ENCODE measurements at regions not wholly inside any gene's neighbourhood (a gene's known extent, or its start where the extent isn't known, plus 50 kb on each side); places are given as distances from the start of the nearest gene placed in this dataset.
A peak's percentile ranks its signal among the peaks of the same experiment; 100 is the strongest.

DNA sequence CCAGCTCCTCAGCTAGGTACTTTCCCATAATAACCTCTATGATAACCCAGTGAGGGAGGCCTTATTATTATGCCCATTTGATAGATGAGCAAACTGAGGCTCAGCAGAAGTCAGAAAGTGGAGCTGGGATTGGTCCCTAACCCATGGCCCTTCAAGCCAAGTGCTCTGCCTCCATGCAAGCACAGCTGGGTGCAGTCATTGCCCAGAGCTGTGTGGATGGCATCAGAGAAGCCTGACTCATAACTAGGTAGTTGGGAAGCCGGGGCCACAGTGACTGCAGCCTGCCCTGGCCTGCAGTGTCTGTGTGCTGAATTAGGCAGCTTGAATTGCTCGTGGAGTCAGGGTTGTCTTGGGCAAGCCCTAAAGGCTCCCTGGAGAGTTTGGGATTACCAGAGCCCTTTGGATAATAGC, 89.9 kb upstream of the SLC2A1 start:
- Histone ChIP-seq H3K79me2 (ENCODE audit: insufficient read depth, low read length) (no peaks in the 10 kb centered on the region), H3K36me3 (replicated peaks in 1 of 2; ENCODE audit: control insufficient read depth in 1 of 2, insufficient read depth in 2 of 2, low read length in 2 of 2) (no peaks in the 10 kb centered on the region), H3K4me3 (replicated peaks in 1 of 3; ENCODE audit: insufficient read depth in 1 of 3, low read depth in 2 of 3, low read length in 3 of 3) (no peak overlapping the region), H3K27ac (ENCODE audit: extremely low read length, insufficient read depth, low read length) (no peak overlapping the region), H3K9ac (ENCODE audit: insufficient read depth, low read depth, low read length) (no peak overlapping the region), H3K27me3 (ENCODE audit: control insufficient read depth in 1 of 2, insufficient read depth in 2 of 2, low read length in 2 of 2) (no peaks in the 10 kb centered on the region), H3K9me3 (ENCODE audit: low read length) (no peaks in the 10 kb centered on the region), H2AFZ (ENCODE audit: low read length) (no peak overlapping the region), H3K4me1 (ENCODE audit: insufficient read depth, low read length) (peaks cover 72% of the 10 kb centered on the region), H3K4me2 (ENCODE audit: low read depth, low read length) (no peak overlapping the region), H4K20me1 (ENCODE audit: insufficient read depth, low read length) (no peaks in the 10 kb centered on the region)
- FAIRE-seq (no peak), DNase-seq (ENCODE audit: low spot score) (no peak), ATAC-seq (no peak)
- in situ Hi-C loops (cut with HindIII; ENCODE audit: extremely low pct_ligation_motif_present, low pct_unique_long_range_greater_than_20kb): no loop called here
- intact Hi-C loops (cut with micrococcal nuclease; ENCODE audit: unreplicated experiment): no loop called here
- no TSS peak for BruUV-seq (replicated peaks)
- WGBS (ENCODE audit: low lambda C conversion rate): 60% methylated on average over 1 of the region's 2 CpGs
- ChIA-PET CTCF (ENCODE audit: low intra/inter-chr PET ratio, low total read pairs) (no interaction called here), POLR2A (no interaction called here)
- TF ChIP-seq ZNF629 (CRISPR knock-in tag; conservative IDR thresholded peaks at IDR 0.05) (peak; percentile 93), KDM1A (CRISPR knock-in tag; IDR thresholded peaks at IDR 0.05) (peak; percentile 66; the same call in 1 of the 2 replicates), ZMYM3 (CRISPR knock-in tag; IDR thresholded peaks at IDR 0.05) (peak; percentile 39; the same call in 1 of the 2 replicates), CHD4 (IDR thresholded peaks at IDR 0.05; ENCODE audit: borderline replicate concordance, low read length) (peak; percentile 77; the same call in 1 of the 2 replicates)
- TF ChIP-seq, protein P1, sequence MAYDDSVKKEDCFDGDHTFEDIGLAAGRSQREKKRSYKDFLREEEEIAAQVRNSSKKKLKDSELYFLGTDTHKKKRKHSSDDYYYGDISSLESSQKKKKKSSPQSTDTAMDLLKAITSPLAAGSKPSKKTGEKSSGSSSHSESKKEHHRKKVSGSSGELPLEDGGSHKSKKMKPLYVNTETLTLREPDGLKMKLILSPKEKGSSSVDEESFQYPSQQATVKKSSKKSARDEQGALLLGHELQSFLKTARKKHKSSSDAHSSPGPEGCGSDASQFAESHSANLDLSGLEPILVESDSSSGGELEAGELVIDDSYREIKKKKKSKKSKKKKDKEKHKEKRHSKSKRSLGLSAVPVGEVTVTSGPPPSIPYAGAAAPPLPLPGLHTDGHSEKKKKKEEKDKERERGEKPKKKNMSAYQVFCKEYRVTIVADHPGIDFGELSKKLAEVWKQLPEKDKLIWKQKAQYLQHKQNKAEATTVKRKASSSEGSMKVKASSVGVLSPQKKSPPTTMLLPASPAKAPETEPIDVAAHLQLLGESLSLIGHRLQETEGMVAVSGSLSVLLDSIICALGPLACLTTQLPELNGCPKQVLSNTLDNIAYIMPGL (CRISPR knock-in tag; IDR thresholded peaks at IDR 0.05; ENCODE audit: borderline replicate concordance in 1 of 2, low read depth in 1 of 2): no peak

DNA sequence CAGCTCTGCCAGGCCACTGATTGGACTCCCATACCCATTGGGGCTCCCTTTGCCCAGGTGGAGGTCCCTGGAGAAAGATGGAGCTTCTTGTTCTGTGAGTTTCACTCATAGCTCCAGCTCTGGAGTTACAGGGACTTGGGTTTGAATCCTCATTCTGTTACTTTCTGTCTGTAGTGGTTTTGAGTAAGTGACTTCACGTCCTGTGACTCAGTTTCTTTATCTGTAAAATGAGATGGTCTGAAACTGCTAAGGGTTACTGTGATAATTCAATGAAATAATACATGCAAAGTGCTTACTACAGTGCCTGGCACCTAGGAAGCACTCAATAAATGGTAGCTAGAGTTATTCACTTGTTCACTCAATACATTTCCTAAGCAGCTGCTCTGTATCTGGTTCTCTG, 88.5 kb upstream of the SLC2A1 start:
- Histone ChIP-seq H3K4me3 (replicated peaks in 1 of 3; ENCODE audit: insufficient read depth in 1 of 3, low read depth in 2 of 3, low read length in 3 of 3) (no peak overlapping the region), H3K4me2 (ENCODE audit: low read depth, low read length) (no peak overlapping the region), H3K4me1 (ENCODE audit: insufficient read depth, low read length) (peaks cover 80% of the 10 kb centered on the region), H4K20me1 (ENCODE audit: insufficient read depth, low read length) (no peaks in the 10 kb centered on the region), H3K36me3 (replicated peaks in 1 of 2; ENCODE audit: control insufficient read depth in 1 of 2, insufficient read depth in 2 of 2, low read length in 2 of 2) (no peaks in the 10 kb centered on the region), H3K9ac (ENCODE audit: insufficient read depth, low read depth, low read length) (no peak overlapping the region), H3K27me3 (ENCODE audit: control insufficient read depth in 1 of 2, insufficient read depth in 2 of 2, low read length in 2 of 2) (no peaks in the 10 kb centered on the region), H2AFZ (ENCODE audit: low read length) (no peak overlapping the region), H3K79me2 (ENCODE audit: insufficient read depth, low read length) (no peaks in the 10 kb centered on the region), H3K9me3 (ENCODE audit: low read length) (no peaks in the 10 kb centered on the region), H3K27ac (ENCODE audit: extremely low read length, insufficient read depth, low read length) (no peak overlapping the region)
- CTCF ChIA-PET (ENCODE audit: low intra/inter-chr PET ratio, low total read pairs): no interaction called here
- DNase-seq (ENCODE audit: low spot score) (no peak), FAIRE-seq (no peak), ATAC-seq (no peak)
- BruUV-seq (replicated peaks): no TSS peak
- POLR2A ChIA-PET: interaction anchor here (1.1 kb wide), 1 partner anchor 13 kb away, joined by 4 read pairs; no protein-coding TSS in a partner anchor
- WGBS (ENCODE audit: low lambda C conversion rate): 83% methylated on average over 1 of the region's 1 CpG
- intact Hi-C loops (cut with micrococcal nuclease; ENCODE audit: unreplicated experiment) (no loop called here), in situ Hi-C loops (cut with HindIII; ENCODE audit: extremely low pct_ligation_motif_present, low pct_unique_long_range_greater_than_20kb) (no loop called here)
- TF ChIP-seq, protein P2, sequence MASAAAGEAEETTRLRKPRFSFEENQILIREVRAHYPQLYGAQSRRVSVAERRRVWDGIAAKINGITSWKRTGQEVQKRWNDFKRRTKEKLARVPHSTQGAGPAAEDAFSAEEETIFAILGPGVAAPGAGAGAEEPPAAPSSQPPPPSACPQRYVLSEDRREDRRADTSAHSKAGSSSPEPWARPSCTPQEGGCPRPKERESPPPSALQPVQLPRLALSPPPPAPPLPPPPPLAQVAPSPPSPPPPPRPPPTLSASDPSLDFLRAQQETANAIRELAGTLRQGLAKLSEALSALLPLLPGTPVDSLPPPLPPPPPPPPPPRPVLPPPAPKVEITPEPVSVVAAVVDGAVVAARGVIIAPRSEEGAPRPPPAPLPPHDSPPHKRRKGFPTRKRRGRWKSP (CRISPR knock-in tag; IDR thresholded peaks at IDR 0.05): no peak
- TF ChIP-seq ZNF44 (CRISPR knock-in tag; IDR thresholded peaks at IDR 0.05): no peak
- no peak for TF ChIP-seq ZNF121 (CRISPR knock-in tag; IDR thresholded peaks at IDR 0.05)
- TF ChIP-seq, protein P3, sequence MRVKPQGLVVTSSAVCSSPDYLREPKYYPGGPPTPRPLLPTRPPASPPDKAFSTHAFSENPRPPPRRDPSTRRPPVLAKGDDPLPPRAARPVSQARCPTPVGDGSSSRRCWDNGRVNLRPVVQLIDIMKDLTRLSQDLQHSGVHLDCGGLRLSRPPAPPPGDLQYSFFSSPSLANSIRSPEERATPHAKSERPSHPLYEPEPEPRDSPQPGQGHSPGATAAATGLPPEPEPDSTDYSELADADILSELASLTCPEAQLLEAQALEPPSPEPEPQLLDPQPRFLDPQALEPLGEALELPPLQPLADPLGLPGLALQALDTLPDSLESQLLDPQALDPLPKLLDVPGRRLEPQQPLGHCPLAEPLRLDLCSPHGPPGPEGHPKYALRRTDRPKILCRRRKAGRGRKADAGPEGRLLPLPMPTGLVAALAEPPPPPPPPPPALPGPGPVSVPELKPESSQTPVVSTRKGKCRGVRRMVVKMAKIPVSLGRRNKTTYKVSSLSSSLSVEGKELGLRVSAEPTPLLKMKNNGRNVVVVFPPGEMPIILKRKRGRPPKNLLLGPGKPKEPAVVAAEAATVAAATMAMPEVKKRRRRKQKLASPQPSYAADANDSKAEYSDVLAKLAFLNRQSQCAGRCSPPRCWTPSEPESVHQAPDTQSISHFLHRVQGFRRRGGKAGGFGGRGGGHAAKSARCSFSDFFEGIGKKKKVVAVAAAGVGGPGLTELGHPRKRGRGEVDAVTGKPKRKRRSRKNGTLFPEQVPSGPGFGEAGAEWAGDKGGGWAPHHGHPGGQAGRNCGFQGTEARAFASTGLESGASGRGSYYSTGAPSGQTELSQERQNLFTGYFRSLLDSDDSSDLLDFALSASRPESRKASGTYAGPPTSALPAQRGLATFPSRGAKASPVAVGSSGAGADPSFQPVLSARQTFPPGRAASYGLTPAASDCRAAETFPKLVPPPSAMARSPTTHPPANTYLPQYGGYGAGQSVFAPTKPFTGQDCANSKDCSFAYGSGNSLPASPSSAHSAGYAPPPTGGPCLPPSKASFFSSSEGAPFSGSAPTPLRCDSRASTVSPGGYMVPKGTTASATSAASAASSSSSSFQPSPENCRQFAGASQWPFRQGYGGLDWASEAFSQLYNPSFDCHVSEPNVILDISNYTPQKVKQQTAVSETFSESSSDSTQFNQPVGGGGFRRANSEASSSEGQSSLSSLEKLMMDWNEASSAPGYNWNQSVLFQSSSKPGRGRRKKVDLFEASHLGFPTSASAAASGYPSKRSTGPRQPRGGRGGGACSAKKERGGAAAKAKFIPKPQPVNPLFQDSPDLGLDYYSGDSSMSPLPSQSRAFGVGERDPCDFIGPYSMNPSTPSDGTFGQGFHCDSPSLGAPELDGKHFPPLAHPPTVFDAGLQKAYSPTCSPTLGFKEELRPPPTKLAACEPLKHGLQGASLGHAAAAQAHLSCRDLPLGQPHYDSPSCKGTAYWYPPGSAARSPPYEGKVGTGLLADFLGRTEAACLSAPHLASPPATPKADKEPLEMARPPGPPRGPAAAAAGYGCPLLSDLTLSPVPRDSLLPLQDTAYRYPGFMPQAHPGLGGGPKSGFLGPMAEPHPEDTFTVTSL (CRISPR knock-in tag; IDR thresholded peaks at IDR 0.05; ENCODE audit: borderline replicate concordance): no peak
- no peak for TF ChIP-seq ZNF335 (CRISPR knock-in tag; IDR thresholded peaks at IDR 0.05)
- no peak for TF ChIP-seq BORCS8-MEF2B (CRISPR knock-in tag; IDR thresholded peaks at IDR 0.05)

All from HepG2 (cell line).